IPS-18a (cell line): ENCODE measurements at regions not wholly inside any gene's neighbourhood (a gene's known extent, or its start where the extent isn't known, plus 50 kb on each side); places are given as distances from the start of the nearest gene placed in this dataset.

Experiments
- H3K27ac ChIP-seq: one replicate; pipeline ENCODE4 v1.5.1; 2013; ENCODE audit warnings: low read length
- H3K27me3 ChIP-seq: one replicate; pipeline ENCODE4 v1.6.1; 2013; ENCODE audit warnings: mild to moderate bottlenecking, low read length; ENCODE audit not compliant: control insufficient read depth, insufficient read depth
- H3K36me3 ChIP-seq: one replicate; pipeline ENCODE4 v1.6.1; 2013; ENCODE audit warnings: low read depth, low read length; ENCODE audit not compliant: control insufficient read depth
- H3K4me1 ChIP-seq: one replicate; pipeline ENCODE4 v1.6.1; 2013; ENCODE audit warnings: low read depth, low read length; ENCODE audit not compliant: control insufficient read depth
- H3K4me3 ChIP-seq: one replicate; pipeline ENCODE4 v1.5.1; 2013; ENCODE audit warnings: low read length
- H3K9ac ChIP-seq: one replicate; pipeline ENCODE4 v1.6.1; 2013; ENCODE audit warnings: mild to moderate bottlenecking, low read length, moderate library complexity
- H3K9me3 ChIP-seq: one replicate; pipeline ENCODE4 v1.6.1; 2013; ENCODE audit warnings: low read depth, low read length; ENCODE audit not compliant: control insufficient read depth

DNA sequence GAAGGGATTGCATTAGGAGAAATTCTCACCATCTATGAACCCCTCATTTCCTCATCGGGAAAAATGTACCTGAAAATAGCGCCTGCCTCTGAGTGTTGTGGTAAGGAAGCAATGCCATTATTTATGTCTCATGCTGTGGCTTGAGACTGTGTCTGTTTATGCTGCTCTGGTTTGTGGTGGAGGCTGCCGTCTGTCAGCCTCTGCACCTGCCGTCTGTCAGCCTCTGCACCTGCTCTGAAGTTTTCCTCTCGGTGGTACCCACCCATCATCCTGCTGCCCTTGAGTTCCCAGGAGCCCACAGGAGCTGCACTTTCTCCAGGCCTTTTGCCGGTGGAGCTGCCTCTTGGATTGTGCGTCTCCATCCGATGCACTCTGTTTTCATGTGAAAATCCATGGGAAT, 68.5 kb upstream of the PPP2R3B start:
- Histone ChIP-seq H3K27me3 (no peaks in the 10 kb centered on the region), H3K9me3 (no peaks in the 10 kb centered on the region), H3K4me3 (no peak overlapping the region), H3K9ac (no peak overlapping the region), H3K4me1 (no peaks in the 10 kb centered on the region), H3K27ac (no peak overlapping the region), H3K36me3 (no peaks in the 10 kb centered on the region)

DNA sequence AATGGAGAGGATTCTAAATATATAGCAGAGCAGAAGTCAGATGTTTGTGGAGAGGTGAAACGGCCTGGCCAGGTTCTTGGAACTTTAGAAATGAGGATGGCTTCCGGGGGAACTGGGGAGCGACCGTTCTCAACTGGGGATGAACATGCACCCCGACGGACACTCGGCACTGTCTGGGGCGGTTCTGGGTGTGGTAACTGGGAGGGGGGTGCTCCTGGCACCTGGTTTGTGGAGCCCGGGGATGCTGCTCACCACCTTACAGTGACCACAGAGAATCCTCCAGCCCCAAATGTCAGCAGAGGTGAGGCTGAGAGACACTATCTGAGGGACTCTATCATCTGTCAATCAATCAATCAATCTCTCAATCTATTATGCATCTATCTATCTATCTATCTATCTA, 69.0 kb upstream of the PPP2R3B start:
- Histone ChIP-seq H3K9me3 (no peaks in the 10 kb centered on the region), H3K4me1 (no peaks in the 10 kb centered on the region), H3K4me3 (no peak overlapping the region), H3K9ac (no peak overlapping the region), H3K27me3 (no peaks in the 10 kb centered on the region), H3K36me3 (no peaks in the 10 kb centered on the region), H3K27ac (no peak overlapping the region)

DNA sequence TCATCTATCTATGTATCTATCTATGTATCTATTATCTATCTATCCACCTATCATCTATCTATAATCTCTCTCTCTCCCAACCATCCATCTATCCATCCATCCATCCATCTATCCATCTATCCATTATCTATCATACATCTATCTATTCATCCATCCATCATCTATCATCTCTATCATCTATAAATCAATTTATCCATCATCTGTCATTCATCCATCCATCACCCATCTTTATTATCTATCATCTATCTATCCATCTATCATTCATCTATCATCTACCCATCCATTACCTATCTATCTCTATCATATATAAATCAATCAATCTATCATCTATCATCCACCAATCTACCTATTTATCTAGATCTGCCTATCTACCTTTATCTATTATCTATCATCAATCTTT, 69.4 kb upstream of the PPP2R3B start:
- no peaks in the 10 kb centered on the region for H3K4me1 ChIP-seq
- no peak overlapping the region for H3K4me3 ChIP-seq
- H3K36me3 ChIP-seq, result no peaks in the 10 kb centered on the region
- no peaks in the 10 kb centered on the region for H3K9me3 ChIP-seq
- no peak overlapping the region for H3K27ac ChIP-seq
- no peak overlapping the region for H3K9ac ChIP-seq
- H3K27me3 ChIP-seq, result no peaks in the 10 kb centered on the region

DNA sequence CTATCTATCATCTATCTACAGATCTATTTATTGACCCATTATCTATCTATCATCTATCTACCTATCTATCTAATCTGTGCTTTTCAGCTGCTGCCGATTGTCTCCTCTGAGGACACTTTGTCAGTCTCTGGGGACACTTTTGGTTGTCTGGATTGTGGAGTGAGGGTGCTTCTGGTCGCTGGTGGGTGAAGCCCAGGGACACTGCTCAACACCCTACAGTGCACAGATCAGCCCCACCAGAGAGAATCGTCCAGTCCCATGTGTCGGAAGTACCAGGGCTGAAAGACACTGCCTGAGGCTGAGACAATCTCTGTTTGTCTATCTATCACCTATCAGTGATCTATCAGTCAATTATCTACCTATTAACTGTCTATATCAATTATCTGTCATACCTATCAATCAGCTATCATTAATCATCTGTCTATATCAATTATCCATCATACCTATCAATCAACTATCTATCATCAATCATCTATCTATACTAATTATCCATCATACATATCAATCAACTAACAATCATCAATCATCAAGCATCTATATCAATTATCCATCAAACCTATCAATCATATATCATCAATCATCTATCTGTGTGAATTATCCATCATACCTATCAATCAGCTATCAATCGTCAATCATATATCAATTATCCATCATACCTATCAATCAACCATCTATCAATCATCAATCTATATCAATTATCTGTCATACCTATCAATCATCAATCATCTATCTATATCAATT, 70.0 kb upstream of the PPP2R3B start:
- Histone ChIP-seq H3K4me3 (no peak overlapping the region), H3K36me3 (no peaks in the 10 kb centered on the region), H3K4me1 (no peaks in the 10 kb centered on the region), H3K9ac (no peak overlapping the region), H3K27ac (no peak overlapping the region), H3K27me3 (no peaks in the 10 kb centered on the region), H3K9me3 (peaks cover under 1% of the 10 kb centered on the region)

DNA sequence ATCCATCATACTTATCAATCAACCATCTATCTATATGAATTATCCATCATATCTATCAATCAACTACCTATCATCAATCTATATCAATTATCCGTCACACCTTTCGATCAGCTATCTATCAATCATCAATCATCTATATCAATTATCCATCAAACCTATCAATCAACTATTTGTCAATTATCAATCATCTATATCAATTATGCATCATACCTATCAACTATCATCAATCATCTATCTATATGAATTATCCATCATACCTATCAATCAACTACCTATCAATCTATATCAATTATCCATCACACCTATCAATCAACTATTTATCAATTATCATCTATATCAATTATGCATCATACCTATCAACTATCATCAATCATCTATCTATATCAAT, 70.6 kb upstream of the PPP2R3B start:
- Histone ChIP-seq H3K36me3 (no peaks in the 10 kb centered on the region), H3K9ac (no peak overlapping the region), H3K4me1 (no peaks in the 10 kb centered on the region), H3K27ac (no peak overlapping the region), H3K4me3 (no peak overlapping the region), H3K27me3 (no peaks in the 10 kb centered on the region), H3K9me3 (peaks cover 4% of the 10 kb centered on the region)

DNA sequence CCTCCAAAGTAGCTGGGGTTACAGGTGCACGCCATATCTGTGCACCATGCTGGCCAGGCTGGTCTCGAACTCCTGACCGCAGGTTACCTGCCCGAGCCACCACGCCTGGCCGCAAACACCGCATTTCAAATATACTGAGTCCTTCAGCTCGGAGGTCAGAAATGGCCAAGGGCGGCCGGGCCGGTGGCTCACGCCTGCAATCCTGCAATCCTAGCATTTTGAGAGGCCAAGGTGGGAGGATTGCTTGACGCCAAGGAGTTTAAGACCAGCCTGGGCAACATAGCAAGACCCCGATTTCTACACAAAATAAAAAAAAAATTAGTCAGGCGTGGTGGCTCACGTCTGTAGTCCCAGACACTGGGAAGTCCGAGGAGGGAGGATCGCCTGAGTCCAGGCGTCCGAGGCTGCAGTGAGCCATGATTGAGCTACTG, 71.9 kb upstream of the PPP2R3B start:
- H3K4me3 ChIP-seq, result no peak overlapping the region
- H3K27ac ChIP-seq, result no peak overlapping the region
- H3K4me1 ChIP-seq, result no peaks in the 10 kb centered on the region
- H3K9me3 ChIP-seq, result peaks cover 7% of the 10 kb centered on the region
- H3K27me3 ChIP-seq, result no peaks in the 10 kb centered on the region
- H3K9ac ChIP-seq, result no peak overlapping the region
- H3K36me3 ChIP-seq, result no peaks in the 10 kb centered on the region

DNA sequence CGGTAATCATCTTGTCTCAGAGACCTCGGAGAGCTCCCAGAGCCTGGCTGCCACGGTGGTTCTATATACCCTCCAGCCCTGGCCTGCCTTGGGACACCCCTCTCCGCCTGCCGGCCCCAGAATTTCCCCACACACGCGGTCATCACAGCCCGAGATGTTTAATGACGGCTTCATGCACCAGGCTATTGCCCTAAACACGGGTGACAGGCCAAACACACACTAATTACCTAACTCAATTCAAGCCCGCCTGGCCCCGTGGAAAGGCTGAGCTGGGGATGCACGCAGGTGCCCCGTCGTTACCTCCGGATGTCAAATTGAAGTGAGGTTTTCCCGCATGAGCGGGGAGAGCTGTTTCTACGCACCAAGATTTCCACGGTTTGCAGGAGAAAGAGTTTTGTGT, 72.9 kb upstream of the PPP2R3B start:
- H3K27ac ChIP-seq, result no peak overlapping the region
- H3K4me3 ChIP-seq, result no peak overlapping the region
- no peaks in the 10 kb centered on the region for H3K4me1 ChIP-seq
- H3K9me3 ChIP-seq, result peaks cover 7% of the 10 kb centered on the region
- H3K36me3 ChIP-seq, result no peaks in the 10 kb centered on the region
- H3K27me3 ChIP-seq, result no peaks in the 10 kb centered on the region
- no peak overlapping the region for H3K9ac ChIP-seq

DNA sequence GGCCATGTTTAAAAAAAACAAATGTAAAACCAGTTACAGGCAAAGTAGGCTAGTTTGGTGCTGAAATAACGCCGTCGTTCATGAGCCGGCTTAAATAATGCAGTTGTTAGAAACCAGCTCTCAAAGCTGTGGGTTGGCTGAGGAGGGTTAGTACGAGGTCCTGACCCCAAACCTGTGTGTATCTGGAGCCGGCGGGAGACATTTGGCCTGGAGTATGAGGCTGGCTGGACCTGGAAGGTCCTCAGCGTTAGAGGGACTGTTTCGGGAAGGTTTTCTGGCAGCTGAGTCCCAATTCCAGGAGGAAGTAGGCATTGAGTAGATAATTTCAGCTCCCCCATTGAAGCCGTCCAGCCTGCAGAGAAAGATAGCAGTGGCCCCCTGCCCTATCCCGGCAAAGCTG, 73.4 kb upstream of the PPP2R3B start:
- Histone ChIP-seq H3K36me3 (no peaks in the 10 kb centered on the region), H3K4me1 (no peaks in the 10 kb centered on the region), H3K9ac (no peak overlapping the region), H3K9me3 (peaks cover 7% of the 10 kb centered on the region), H3K4me3 (no peak overlapping the region), H3K27me3 (no peaks in the 10 kb centered on the region), H3K27ac (no peak overlapping the region)

DNA sequence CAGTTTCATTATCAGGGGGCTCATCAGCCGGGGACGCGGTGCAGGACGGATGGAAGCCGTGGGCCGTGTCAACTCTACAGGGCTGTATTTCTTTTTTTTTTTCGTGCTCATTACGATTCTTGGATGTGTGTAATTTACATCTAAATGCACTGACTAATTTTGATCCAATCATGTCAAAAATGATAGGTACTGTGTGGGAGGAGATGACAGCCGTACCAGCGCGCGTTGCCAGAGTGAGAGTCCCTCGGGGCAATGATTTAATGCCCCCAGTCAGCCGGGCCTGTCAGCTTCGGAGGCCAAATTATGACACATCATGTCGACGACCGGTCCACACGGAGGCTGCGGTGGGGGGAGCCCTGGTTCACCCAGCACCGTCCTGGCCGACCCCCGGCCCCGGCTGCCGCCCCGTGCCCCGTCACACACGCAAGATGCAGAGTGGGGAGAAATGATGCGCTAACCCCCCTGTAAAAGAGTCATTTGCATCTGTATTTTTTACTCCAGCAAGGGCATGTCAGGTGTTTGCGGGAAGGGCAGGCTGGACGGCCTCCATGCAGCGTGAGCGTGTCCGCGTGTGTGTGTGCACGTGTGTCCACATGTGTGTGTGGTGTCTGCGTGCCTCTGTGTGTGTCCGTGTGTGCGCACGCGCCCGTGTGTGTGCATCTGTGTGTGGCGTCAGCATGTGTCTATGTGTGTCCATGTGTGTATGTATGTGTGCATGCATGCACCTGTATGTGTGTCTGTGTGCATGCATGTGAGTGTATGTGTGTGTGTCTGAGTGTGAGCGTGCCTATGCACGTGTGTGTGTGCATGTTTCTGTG, 74.3 kb upstream of the PPP2R3B start:
- Histone ChIP-seq H3K4me3 (no peak overlapping the region), H3K27ac (no peak overlapping the region), H3K9ac (no peak overlapping the region), H3K4me1 (no peaks in the 10 kb centered on the region), H3K27me3 (no peaks in the 10 kb centered on the region), H3K9me3 (peaks cover 7% of the 10 kb centered on the region), H3K36me3 (no peaks in the 10 kb centered on the region)

DNA sequence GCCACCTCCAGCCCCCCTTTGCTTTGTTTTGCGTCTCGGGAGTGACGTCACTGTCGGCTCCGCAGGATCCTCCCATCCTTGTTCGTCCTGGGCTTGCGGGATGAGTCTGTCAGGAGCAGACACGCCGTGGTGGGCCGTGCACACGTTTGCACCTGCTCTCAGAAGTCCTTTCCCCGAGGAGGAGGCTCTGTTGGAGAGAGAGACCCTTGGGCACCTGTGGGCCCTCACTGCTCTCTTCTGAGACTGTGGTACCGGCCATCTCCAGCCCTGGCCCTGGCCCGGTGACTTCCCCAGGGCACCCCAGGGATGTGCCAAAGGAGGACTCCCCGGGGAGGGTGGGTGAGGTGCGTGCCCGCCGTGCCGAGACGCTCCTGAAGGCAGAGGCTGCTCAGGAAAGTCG, 76.1 kb upstream of the PPP2R3B start:
- Histone ChIP-seq H3K27me3 (no peaks in the 10 kb centered on the region), H3K9ac (no peak overlapping the region), H3K36me3 (no peaks in the 10 kb centered on the region), H3K4me1 (no peaks in the 10 kb centered on the region), H3K27ac (no peak overlapping the region), H3K4me3 (no peak overlapping the region), H3K9me3 (peaks cover 7% of the 10 kb centered on the region)

DNA sequence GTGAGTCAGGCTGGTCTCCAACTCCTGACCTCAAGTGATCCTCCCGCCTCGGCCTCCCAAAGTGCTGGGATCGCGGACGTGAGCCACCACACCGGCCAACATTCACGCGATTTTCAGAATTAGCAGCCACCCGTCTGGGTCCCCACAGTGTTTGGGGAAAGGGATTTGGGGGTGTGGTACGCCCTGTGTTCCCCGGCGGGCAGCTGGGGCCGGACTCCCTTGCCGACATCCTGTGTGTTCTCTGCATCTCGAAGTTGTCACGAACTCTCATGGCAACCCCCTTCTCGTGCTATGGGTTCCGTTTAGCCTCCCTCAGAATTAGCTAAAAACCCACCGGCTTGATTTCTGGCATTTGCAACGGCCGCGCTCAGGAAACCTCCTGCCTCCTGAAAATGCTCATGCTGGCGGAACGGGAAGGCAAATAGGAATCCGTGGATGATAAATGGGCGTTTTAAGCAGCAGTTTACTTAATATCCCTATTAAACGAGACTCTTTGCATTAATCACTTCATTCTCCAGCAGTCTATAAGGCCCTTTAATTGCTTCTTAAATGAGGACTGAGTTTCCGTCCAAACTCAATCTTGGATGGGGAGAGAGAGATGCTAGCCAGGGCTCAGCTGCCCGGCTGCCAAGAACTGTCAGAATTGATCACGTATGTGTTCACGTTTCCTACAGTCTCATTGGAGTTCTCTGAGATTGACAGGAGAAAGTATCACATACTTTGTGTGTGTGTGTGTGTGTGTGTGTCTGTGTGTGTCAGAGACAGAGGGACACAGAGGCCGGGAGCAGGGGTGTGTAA, 78.9 kb upstream of the PPP2R3B start:
- H3K4me3 ChIP-seq, result no peak overlapping the region
- no peaks in the 10 kb centered on the region for H3K36me3 ChIP-seq
- no peaks in the 10 kb centered on the region for H3K27me3 ChIP-seq
- H3K27ac ChIP-seq, result no peak overlapping the region
- peaks cover 7% of the 10 kb centered on the region for H3K9me3 ChIP-seq
- H3K9ac ChIP-seq, result no peak overlapping the region
- H3K4me1 ChIP-seq, result no peaks in the 10 kb centered on the region
